Ishikawa (cell line): ENCODE measurements at regions not wholly inside any gene's neighbourhood (a gene's known extent, or its start where the extent isn't known, plus 50 kb on each side); places are given as distances from the start of the nearest gene placed in this dataset.

Experiments used
- CEBPB ChIP-seq: IDR thresholded peaks from 2 replicates; pipeline ENCODE4 v1.6.1; 2012
- CREB1 ChIP-seq: IDR thresholded peaks from 2 replicates; pipeline ENCODE4 v1.6.1; 2012; ENCODE audit warnings: low read depth
- EGR1 ChIP-seq: IDR thresholded peaks from 2 replicates; pipeline ENCODE4 v1.6.1; 2012
- EP300 ChIP-seq: IDR thresholded peaks from 2 replicates; pipeline ENCODE4 v1.6.1; 2012; ENCODE audit warnings: borderline replicate concordance
- FOXM1 ChIP-seq: IDR thresholded peaks from 2 replicates; pipeline ENCODE4 v1.6.1; 2012; ENCODE audit warnings: low read depth, borderline replicate concordance
- NFIC ChIP-seq: IDR thresholded peaks from 2 replicates; pipeline ENCODE4 v1.6.1; 2012
- RAD21 ChIP-seq: IDR thresholded peaks from 2 replicates; pipeline ENCODE4 v1.6.1; 2012; ENCODE audit warnings: low read depth
- REST ChIP-seq: IDR thresholded peaks from 2 replicates; pipeline ENCODE4 v1.6.1; 2012; ENCODE audit warnings: low read depth, mild to moderate bottlenecking
- TAF1 ChIP-seq: IDR thresholded peaks from 2 replicates; pipeline ENCODE4 v1.6.1; 2012; ENCODE audit warnings: low read depth, mild to moderate bottlenecking
- TCF12 ChIP-seq: IDR thresholded peaks from 2 replicates; pipeline ENCODE4 v1.6.1; 2012; ENCODE audit warnings: low read depth
- TEAD4 ChIP-seq: IDR thresholded peaks from 2 replicates; pipeline ENCODE4 v1.6.1; 2012
- USF1 ChIP-seq: IDR thresholded peaks from 2 replicates; pipeline ENCODE4 v1.6.1; 2012
- YY1 ChIP-seq: IDR thresholded peaks from 2 replicates; pipeline ENCODE4 v1.6.1; 2012; ENCODE audit warnings: low read depth
- ZBTB7A ChIP-seq: IDR thresholded peaks from 2 replicates; pipeline ENCODE4 v1.6.1; 2012; ENCODE audit warnings: low read depth
- TF ChIP-seq, protein P1 (sequence below): IDR thresholded peaks from 2 replicates; pipeline ENCODE4 v1.6.1; 2012

DNA sequence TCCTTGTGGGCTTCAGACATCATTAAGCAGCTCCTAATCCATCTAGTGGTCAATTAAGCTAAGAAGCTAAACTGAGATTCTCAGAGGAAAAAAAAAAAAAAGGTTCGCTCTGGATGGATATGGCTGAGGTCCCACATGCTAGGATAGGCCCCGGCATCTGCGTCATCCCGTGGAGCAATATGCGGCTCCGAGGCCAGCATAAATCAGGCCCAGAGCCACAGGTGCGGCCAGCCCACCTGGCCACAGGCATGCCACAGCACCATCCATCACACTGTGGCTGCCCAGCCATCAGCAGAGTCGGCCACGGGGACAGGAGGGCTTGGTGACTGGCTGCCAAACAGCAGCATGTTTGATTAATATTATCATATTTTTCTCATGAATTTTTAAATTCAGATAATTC lies 106.9 kb upstream of the TIAM1 start:
- TF ChIP-seq RAD21: no peak
- no peak for TF ChIP-seq TAF1
- no peak for TF ChIP-seq TCF12
- no peak for TF ChIP-seq CEBPB
- TF ChIP-seq, protein P1, sequence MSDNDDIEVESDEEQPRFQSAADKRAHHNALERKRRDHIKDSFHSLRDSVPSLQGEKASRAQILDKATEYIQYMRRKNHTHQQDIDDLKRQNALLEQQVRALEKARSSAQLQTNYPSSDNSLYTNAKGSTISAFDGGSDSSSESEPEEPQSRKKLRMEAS: no peak
- TF ChIP-seq CREB1: no peak
- no peak for TF ChIP-seq FOXM1

DNA sequence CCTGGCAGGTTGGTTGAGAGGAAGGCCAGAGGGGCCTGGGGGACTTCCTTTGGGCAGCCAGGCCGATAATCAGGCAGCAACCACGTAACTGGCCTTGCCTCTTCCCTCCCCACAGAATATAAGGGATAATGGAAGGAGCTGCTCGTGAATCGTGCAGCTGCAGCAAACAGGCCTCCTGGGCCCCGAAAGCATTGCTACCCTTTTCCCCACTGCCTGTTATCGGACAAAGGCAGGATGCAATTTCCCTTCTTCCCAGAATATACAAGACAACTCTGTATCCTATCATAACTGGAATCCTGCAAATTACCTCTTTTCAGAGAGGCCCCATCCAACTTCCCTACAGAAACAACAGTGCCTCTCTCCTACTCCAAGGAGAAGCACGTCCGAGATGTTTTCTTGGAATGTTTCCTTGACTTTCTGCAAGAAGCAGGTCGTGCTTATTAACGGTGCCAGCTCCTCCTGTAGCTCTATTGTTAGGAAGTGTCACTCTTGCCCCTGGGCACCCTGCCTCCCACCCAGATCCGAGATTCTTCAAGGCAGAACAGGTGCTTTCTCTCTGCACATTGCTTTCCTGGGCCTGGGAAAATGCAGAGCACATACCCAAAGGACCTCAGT lies 106.0 kb upstream of the TIAM1 start:
- TF ChIP-seq TCF12 (no peak), RAD21 (no peak), REST (no peak), YY1 (no peak), CREB1 (no peak), FOXM1 (no peak), TEAD4 (no peak)

DNA sequence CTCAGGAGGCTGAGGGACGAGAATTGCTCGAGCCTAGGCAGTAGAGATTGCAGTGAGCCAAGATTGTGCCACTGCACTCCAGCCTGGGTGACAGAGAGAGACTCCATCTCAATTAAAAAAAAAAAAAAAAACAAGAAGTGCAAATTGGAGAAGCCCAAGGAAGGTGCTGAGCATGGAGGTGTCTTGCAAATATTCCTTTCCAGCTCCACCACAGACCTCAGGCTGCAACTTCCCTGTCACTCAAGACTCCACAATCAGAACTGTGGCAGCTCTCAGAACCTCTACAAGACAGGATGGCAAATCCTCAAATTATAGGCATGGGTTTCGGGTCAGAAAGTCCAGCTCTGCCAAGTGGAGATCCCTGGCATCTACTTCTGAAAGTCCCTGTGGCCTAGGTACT lies 104.4 kb upstream of the TIAM1 start:
- TF ChIP-seq FOXM1 (no peak), ZBTB7A (no peak), YY1 (no peak), USF1 (no peak), NFIC (no peak), TEAD4 (no peak), REST (no peak), EP300 (no peak), CREB1 (no peak), TCF12 (no peak), EGR1 (no peak), RAD21 (no peak), TAF1 (no peak), CEBPB (no peak)
- TF ChIP-seq, protein P1: no peak

- no peak for TF ChIP-seq TAF1
- no peak for TF ChIP-seq USF1
- no peak for TF ChIP-seq TCF12
- TF ChIP-seq NFIC: no peak
- TF ChIP-seq EP300: no peak
- no peak for TF ChIP-seq RAD21
These were observed 103.4 kb upstream of the TIAM1 start for GRCh38 chr21:31447505-31447904.

GRCh38 chr21:31446226-31446855 lies 102.3 kb upstream of the TIAM1 start:
- no peak for TF ChIP-seq EP300
- TF ChIP-seq RAD21: no peak
- no peak for TF ChIP-seq CEBPB
- TF ChIP-seq ZBTB7A: no peak
- no peak for TF ChIP-seq REST
- TF ChIP-seq, protein P1: no peak
- no peak for TF ChIP-seq USF1
- TF ChIP-seq EGR1: no peak
